GM18511 (cell line): ENCODE measurements at regions not wholly inside any gene's neighbourhood (a gene's known extent, or its start where the extent isn't known, plus 50 kb on each side); places are given as distances from the start of the nearest gene placed in this dataset.
"Not testable (repeated sequence)": the region's sequence is repeated elsewhere in the genome, so short reads cannot be mapped to it uniquely, and the experiment has no call there.

Source experiments
- ATAC-seq: cut with Tn5 transposase; IDR thresholded peaks from one replicate; pipeline ENCODE4 v1.9.1; 2021; ENCODE audit warnings: mild to moderate bottlenecking, moderate library complexity; ENCODE audit not compliant: unreplicated experiment

DNA sequence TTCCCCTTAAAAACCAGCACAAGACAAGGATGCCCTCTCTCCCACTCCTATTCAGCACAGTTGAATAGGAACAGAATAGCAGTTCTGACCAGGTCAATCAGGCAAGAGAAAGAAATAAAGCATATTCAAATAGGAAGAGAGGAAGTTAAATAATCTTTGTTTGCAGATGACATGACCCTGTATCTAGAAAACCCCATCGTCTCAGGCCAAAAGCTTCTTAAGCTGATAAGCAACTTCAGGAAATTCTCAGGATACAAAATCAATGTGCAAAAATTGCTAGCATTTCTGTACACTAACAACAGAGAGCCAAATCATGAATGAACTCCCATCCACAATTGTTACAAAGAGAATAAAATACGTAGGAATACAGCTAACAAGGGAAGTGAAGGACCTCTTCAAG lies 394.1 kb upstream of the NFIA start:
- ATAC-seq, result not testable (repeated sequence)

- ATAC-seq, result no peak
Observed at GRCh38 chr1:60681095-60681860, 401.1 kb upstream of the NFIA start.

DNA sequence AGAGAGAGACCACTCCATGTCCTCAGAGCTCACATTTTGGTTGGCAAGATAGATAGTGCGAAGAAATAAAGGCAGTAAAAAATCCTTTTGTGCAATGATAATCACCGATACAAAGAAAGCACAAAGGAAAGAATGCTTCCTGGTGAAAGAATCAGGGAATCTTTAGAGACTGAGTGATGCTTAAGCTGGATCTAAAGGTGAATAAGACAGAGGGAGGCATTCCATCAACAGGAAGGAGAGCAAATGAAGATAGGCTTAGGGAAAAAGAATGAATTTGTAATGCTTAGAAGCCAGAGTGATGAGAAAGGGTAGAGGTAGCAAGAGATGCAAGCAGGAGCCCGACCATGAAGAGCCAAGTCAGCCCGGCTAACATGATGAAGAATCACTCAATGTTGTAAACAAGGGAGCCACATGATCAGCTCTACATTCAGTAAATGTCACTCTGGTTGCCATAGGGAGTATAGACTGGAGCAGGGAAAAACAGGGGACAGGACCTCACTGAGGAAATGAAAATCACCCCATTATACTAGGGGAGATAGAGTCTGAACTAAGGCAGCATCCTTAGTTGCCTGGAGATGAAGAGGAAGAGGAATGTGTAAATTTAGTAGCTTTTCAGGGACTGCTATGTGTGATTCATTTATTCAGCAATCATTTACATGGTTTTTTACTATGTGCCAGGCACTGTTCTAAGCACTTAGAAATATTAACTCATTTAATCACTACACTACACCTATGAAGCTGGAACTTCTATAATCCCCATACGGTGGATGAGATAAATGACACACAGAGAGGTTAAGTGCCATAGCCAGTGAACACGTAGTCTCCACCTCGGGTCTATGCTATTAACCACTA lies 402.6 kb upstream of the NFIA start:
- ATAC-seq, result no peak

DNA sequence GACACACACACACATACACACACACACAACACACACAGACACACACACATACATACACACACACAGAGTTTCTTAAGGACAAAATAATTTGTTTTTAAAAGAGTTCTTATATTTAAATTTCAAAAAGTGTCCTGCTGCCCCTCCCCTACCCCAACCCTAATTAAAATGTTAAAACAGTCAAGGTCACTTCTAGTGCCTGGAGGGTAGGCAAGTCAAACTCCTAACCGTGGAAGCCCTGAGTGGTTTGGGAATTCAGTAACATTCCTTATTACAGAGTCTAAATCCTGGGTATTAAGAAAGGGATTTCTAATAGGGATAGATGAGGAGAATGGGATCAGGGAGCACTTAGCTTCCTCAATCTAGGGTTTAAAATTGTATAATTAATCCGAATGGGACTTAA lies 403.6 kb upstream of the NFIA start:
- no peak for ATAC-seq

GRCh38 chr1:60678391-60678790 lies 404.0 kb upstream of the NFIA start:
- ATAC-seq, result no peak

DNA sequence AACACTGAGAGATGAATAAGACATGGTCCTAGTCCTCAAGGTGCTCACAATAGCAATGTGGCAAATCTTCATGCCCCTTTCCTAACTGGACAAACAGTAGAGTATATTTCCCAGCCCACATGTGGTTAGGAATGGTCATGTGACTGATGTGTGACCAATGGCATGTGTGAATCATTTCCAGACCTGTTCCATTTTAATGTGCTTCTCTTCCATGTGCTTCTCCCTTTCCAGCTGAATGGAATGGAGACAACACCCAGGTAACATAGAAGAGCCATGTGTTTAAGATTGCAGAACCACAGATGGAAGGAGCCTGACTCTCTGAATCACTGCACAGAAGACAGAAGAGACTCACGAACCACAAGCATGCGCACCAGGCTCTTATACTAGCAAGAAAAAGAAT lies 409.9 kb upstream of the NFIA start:
- ATAC-seq, result no peak

GRCh38 chr1:60670302-60670701 lies 412.1 kb upstream of the NFIA start:
- ATAC-seq, result no peak

DNA sequence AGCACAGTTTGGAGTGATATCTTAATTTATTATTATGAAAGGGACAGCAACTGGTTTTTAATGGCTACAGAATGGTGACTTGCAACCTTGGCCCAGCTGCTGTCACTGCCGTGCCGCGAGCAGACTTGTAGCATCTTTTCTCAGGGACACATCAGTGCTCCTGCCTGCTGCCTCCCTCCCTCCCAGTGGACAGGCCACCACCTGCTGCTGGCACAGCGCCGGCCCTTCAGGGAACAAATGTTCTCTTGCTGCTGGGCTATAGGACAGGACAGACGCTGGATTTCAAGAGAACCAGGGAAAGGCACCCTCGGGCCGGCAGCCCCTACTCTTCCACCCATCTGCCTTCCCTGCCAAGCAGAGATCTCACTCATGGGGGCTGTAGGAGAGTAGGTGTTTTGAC lies 413.8 kb upstream of the NFIA start:
- ATAC-seq, result no peak

DNA sequence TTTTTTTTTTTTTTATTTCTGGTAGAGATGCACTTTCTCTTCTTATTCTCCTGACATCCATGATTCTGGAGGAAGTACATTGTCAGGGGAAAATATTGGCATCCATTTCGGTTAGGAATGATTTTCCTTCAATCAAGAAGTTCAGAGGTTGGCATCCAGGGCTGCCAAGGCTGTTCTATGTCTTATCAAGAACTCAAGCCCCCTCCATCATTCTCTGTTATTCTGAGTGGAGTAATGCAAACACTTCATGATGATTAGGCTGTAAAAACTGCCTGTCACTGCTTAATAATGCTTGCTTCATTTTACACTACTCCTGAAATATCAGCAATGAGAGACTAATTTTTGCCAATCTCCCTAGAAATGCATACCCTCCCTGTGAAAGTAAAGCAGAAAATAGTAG lies 417.1 kb upstream of the NFIA start:
- no peak for ATAC-seq

- no peak for ATAC-seq
Observed at GRCh38 chr1:60664086-60664625, 418.2 kb upstream of the NFIA start.

DNA sequence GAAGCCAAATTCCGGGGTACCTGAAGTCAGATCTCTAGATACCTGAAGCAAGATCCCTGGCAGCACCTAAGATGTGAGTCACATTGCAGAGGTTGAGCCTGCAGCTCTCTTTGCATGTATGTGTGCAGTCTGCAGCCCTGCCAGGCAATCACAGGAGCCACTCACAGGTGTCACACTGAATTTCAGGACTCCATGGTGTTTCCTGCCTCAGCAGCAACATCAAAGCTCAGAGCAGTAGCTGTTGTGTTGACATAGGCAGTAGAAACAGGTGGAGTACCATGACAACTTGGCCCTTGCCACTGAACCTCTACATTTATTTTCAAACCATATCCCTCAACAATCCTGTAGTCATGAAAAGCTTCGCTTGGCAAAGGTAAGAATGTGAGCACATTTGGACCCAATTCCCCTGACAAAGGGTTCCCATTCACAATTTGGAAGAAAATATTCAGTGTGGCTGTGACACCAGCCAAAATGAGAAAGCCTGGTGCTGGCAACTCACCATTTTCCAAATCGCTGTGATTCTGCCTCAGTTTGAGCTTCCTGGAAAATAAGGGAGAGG lies 419.8 kb upstream of the NFIA start:
- ATAC-seq, result no peak

DNA sequence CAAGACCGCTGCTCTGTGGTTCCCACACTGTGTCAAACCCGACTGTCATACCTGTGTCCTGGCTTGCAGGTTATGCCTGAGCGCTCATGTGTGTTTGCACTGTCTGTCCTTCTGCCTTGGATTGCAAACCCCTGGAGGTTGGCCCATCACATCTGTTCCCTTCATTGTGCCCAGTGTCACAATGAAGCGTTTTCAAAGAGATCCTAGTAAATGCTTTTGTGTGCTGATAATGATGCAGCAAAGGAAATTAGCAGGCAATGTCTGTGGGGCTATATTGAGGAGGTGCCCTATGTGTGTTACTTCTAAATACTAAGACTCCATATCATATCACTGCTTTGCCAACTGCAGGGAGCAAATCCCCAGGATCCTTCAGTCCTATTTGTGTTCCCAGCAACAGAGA lies 424.4 kb upstream of the NFIA start:
- no peak for ATAC-seq

GRCh38 chr1:60655679-60656355 lies 426.5 kb upstream of the NFIA start:
- ATAC-seq, result no peak

DNA sequence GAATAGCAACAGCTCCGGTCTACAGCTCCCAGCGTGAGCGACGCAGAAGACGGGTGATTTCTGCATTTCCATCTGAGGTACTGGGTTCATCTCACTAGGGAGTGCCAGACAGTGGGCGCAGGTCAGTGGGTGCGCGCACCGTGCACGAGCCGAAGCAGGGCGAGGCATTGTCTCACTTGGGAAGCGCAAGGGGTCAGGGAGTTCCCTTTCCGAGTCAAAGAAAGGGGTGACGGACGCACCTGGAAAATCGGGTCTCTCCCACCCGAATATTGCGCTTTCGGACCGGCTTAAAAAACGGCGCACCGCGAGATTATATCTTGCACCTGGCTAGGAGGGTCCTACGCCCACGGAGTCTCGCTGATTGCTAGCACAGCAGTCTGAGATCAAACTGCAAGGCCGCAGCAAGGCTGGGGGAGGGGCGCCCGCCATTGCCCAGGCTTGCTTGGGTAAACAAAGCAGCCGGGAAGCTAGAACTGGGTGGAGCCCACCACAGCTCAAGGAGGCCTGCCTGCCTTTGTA lies 442.3 kb upstream of the NFIA start:
- not testable (repeated sequence) for ATAC-seq

DNA sequence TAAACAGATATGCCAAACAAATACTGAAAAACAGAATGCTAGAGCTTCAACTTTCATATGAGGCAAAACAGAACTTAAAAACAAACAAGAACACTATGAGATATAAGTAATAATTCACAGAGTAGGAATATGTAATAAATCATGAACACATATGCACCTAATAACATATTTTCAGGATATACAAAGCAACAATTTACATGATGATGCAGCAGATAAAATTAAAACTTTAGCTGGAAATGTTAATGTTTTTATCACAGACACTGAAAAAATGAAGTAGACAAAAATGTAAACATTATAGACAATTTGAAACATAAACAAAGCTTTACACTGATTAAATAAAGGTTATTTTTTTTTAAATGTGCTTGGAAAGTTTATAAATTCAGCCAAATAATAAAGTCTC lies 443.1 kb upstream of the NFIA start:
- no peak for ATAC-seq

GRCh38 chr1:60637651-60638050 lies 444.7 kb upstream of the NFIA start:
- ATAC-seq, result no peak

DNA sequence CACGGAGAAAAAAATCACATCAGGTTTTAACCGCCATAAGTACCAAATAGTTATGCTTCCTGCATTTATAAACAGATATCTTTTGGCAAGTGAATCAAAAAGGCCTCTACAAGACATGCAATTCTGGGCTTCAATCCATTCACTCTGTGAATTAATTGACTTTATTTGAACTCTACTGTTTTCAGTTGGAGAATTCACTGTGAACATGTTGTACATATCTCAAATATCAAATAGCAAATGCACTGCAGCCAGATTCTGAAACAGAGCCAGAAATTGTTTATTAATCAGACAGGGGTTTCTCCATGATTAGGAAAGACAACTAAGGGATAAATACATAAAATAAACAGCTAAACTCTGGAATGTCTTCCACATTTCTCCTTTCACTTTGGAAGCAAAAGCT lies 445.4 kb upstream of the NFIA start:
- no peak for ATAC-seq

GRCh38 chr1:60634106-60634505 lies 448.3 kb upstream of the NFIA start:
- ATAC-seq, result no peak

DNA sequence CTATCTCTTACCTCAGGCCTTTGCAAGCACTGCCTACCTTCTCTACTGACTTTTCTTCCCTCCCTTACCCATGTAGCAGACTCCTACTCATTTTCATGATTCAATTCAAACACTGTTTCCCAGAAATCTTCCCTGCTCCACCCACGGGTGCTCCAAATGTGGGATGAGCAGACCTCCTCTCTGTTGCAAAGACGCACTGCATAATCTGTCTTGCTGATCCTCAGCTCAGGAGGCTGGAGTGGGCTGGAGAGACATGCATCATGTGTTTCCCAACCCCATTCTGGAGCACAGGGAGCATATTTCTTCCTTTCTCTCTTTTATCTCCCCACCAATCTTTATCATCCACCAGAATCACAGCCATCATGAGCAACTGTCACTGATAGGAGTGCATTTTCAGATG lies 459.9 kb upstream of the NFIA start:
- no peak for ATAC-seq

DNA sequence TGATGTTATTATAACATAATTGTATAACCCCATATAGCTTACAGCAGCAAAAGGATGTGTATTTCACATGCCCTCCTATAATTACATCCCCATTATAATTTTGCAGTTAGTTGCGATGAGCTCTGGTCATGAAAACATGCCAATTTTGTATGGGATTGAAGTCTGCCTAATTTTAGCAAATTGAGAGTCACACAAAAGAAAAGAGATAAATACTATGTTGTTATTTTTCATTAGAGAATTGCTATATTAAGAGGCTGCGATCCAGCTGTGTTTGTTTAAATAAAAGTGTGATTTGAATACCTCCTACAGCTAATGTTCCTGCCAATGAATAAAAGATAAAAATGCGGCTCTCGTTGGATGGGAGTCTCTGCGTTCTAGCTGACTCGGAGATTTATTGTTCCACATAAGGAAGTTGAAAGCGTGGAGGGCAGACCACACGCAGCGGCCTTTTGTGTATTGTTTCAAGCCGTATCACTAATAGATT lies 461.0 kb upstream of the NFIA start:
- ATAC-seq, result no peak

- ATAC-seq, result no peak
Observed at GRCh38 chr1:60620087-60620486, 462.3 kb upstream of the NFIA start.
